ENCODE measurements at regions not wholly inside any gene's neighbourhood (a gene's known extent, or its start where the extent isn't known, plus 50 kb on each side); places are given as distances from the start of the nearest gene placed in this dataset.

DNA sequence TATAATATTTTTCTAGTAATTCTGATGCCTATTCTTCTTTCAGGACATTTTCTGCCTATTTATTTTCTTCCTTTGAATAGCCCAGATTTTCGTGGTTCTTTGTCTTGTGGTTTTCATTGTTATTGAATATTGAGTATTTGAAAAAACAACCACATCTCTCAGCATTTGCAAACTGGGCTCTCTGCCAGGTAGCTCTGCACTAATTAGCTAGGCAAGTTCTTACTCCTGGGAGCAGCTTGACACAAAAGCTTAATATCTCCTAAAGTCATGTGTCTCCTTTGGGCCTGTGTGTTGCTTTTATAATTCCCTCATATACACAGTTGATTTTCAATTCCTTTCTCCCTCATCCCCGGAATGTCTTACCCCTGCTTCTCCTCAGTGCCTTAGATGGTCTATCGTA, 413.5 kb upstream of the GRIA3 start:
- Histone ChIP-seq H3K9me3 (ENCODE audit: control extremely low read depth in 1 of 3, control insufficient read depth in 2 of 3, insufficient read depth in 1 of 3, low read length in 2 of 3) (no peaks in the 10 kb centered on the region), H3K27me3 (replicated peaks in 1 of 4; ENCODE audit: control extremely low read depth in 1 of 4, control insufficient read depth in 3 of 4, insufficient read depth in 4 of 4, low read length in 3 of 4) (no peaks in the 10 kb centered on the region), H4K20me1 (ENCODE audit: control insufficient read depth, insufficient read depth, low read length, poor library complexity, severe bottlenecking) (no peaks in the 10 kb centered on the region), H3K9ac (ENCODE audit: low read length) (no peak overlapping the region), H3K79me2 (ENCODE audit: control insufficient read depth, insufficient read depth, low read length) (no peaks in the 10 kb centered on the region), H3K4me1 (ENCODE audit: control insufficient read depth in 2 of 2, insufficient read depth in 2 of 2, low read length in 2 of 2) (no peaks in the 10 kb centered on the region), H3K4me3 (ENCODE audit: control extremely low read depth in 1 of 5, extremely low read depth in 1 of 5, insufficient read depth in 1 of 5, low read depth in 2 of 5, low read length in 4 of 5) (no peak overlapping the region), H3K27ac (ENCODE audit: low read length in 2 of 2) (no peak overlapping the region), H3K36me3 (replicated peaks in 1 of 2; ENCODE audit: control extremely low read depth in 1 of 2, control insufficient read depth in 1 of 2, extremely low read depth in 1 of 2, insufficient read depth in 2 of 2, low read length in 1 of 2) (no peaks in the 10 kb centered on the region), H3K4me2 (replicated peaks; ENCODE audit: low read depth, low read length, poor library complexity, severe bottlenecking) (no peak overlapping the region), H2AFZ (ENCODE audit: insufficient read depth, low read depth, low read length, poor library complexity, severe bottlenecking) (no peak overlapping the region)
- WGBS (ENCODE audit: insufficient coverage), result 80% methylated on average over 1 of the region's 3 CpGs
- Mint-ChIP-seq H3K4me1 (no peaks in the 10 kb centered on the region), H3K9me3 (ENCODE audit: insufficient read depth) (no peaks in the 10 kb centered on the region), H3K27me3 (no peaks in the 10 kb centered on the region), H3K27ac (no peak overlapping the region), H3K4me3 (no peak overlapping the region)
- intact Hi-C loops (cut with micrococcal nuclease), result no loop called here
- CTCF ChIA-PET, result no interaction called here
- TF ChIP-seq EZH2 (IDR thresholded peaks at IDR 0.05; ENCODE audit: borderline replicate concordance, insufficient read depth, low read depth, low read length, poor library complexity, severe bottlenecking), result no peak
- TF ChIP-seq, protein P1, sequence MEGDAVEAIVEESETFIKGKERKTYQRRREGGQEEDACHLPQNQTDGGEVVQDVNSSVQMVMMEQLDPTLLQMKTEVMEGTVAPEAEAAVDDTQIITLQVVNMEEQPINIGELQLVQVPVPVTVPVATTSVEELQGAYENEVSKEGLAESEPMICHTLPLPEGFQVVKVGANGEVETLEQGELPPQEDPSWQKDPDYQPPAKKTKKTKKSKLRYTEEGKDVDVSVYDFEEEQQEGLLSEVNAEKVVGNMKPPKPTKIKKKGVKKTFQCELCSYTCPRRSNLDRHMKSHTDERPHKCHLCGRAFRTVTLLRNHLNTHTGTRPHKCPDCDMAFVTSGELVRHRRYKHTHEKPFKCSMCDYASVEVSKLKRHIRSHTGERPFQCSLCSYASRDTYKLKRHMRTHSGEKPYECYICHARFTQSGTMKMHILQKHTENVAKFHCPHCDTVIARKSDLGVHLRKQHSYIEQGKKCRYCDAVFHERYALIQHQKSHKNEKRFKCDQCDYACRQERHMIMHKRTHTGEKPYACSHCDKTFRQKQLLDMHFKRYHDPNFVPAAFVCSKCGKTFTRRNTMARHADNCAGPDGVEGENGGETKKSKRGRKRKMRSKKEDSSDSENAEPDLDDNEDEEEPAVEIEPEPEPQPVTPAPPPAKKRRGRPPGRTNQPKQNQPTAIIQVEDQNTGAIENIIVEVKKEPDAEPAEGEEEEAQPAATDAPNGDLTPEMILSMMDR (IDR thresholded peaks at IDR 0.05), result no peak
- ATAC-seq (ENCODE audit: low read depth), result no peak
- POLR2A ChIA-PET, result no interaction called here
- no peak for DNase-seq

- TF ChIP-seq, protein P1 (IDR thresholded peaks at IDR 0.05), result no peak
- no peak for TF ChIP-seq EZH2 (IDR thresholded peaks at IDR 0.05; ENCODE audit: borderline replicate concordance, insufficient read depth, low read depth, low read length, poor library complexity, severe bottlenecking)
- no peaks in the 10 kb centered on the region for H3K27me3 Mint-ChIP-seq
Observed at GRCh38 chrX:122771933-122772332, 412.1 kb upstream of the GRIA3 start.

More at GRCh38 chrX:122771933-122772332, 412.1 kb upstream of the GRIA3 start:
- Mint-ChIP-seq H3K4me1 (no peaks in the 10 kb centered on the region), H3K9me3 (ENCODE audit: insufficient read depth) (no peaks in the 10 kb centered on the region), H3K4me3 (no peak overlapping the region), H3K27ac (no peak overlapping the region)
- Histone ChIP-seq H3K79me2 (ENCODE audit: control insufficient read depth, insufficient read depth, low read length) (no peaks in the 10 kb centered on the region), H3K27me3 (replicated peaks in 1 of 4; ENCODE audit: control extremely low read depth in 1 of 4, control insufficient read depth in 3 of 4, insufficient read depth in 4 of 4, low read length in 3 of 4) (no peaks in the 10 kb centered on the region), H3K27ac (ENCODE audit: low read length in 2 of 2) (no peak overlapping the region), H3K9ac (ENCODE audit: low read length) (no peak overlapping the region), H2AFZ (ENCODE audit: insufficient read depth, low read depth, low read length, poor library complexity, severe bottlenecking) (no peak overlapping the region), H3K9me3 (ENCODE audit: control extremely low read depth in 1 of 3, control insufficient read depth in 2 of 3, insufficient read depth in 1 of 3, low read length in 2 of 3) (no peaks in the 10 kb centered on the region), H4K20me1 (ENCODE audit: control insufficient read depth, insufficient read depth, low read length, poor library complexity, severe bottlenecking) (no peaks in the 10 kb centered on the region), H3K4me2 (replicated peaks; ENCODE audit: low read depth, low read length, poor library complexity, severe bottlenecking) (no peak overlapping the region), H3K36me3 (replicated peaks in 1 of 2; ENCODE audit: control extremely low read depth in 1 of 2, control insufficient read depth in 1 of 2, extremely low read depth in 1 of 2, insufficient read depth in 2 of 2, low read length in 1 of 2) (no peaks in the 10 kb centered on the region), H3K4me3 (ENCODE audit: control extremely low read depth in 1 of 5, extremely low read depth in 1 of 5, insufficient read depth in 1 of 5, low read depth in 2 of 5, low read length in 4 of 5) (no peak overlapping the region), H3K4me1 (ENCODE audit: control insufficient read depth in 2 of 2, insufficient read depth in 2 of 2, low read length in 2 of 2) (no peaks in the 10 kb centered on the region)
- intact Hi-C loops (cut with micrococcal nuclease), result no loop called here
- ATAC-seq (ENCODE audit: low read depth), result no peak
- ChIA-PET CTCF (no interaction called here), POLR2A (no interaction called here)
- WGBS (ENCODE audit: insufficient coverage), result no CpG with 5 or more reads among the region's 4 CpGs
- no peak for DNase-seq

Data from B cell (primary cell).